OCI-LY3 (cell line): ENCODE measurements at regions not wholly inside any gene's neighbourhood (a gene's known extent, or its start where the extent isn't known, plus 50 kb on each side); places are given as distances from the start of the nearest gene placed in this dataset.
A peak's percentile ranks its signal among the peaks of the same experiment; 100 is the strongest.

Source experiments
- H2AFZ ChIP-seq: fragments of 200-600, 300-600 bp; shearing (Covaris generic); 2 replicates; pipeline ENCODE4 v1.6.0; 2014; ENCODE audit warnings: antibody characterized with exemption, low read depth, low read length
- H3K27ac ChIP-seq: fragments of 200-600, 300-600 bp; sonication (generic); 2 replicates; pipeline ENCODE4 v1.5.1; 2014; ENCODE audit warnings: mild to moderate bottlenecking, low read length, moderate library complexity, mixed read lengths
- H3K27me3 ChIP-seq: fragments of 200-600, 300-600 bp; sonication (generic); 2 replicates; pipeline ENCODE4 v1.6.1; 2014; ENCODE audit warnings: low read depth, low read length, mixed read lengths
- H3K36me3 ChIP-seq: fragments of 200-600, 300-600 bp; sonication (generic); replicated peaks from 2 replicates; pipeline ENCODE3; 2014; ENCODE audit warnings: low read depth, low read length, mixed read lengths
- H3K4me1 ChIP-seq: fragments of 300-600, 200-600 bp; sonication (generic); 2 replicates; pipeline ENCODE4 v1.6.1; 2014; ENCODE audit warnings: low read length, mixed read lengths
- H3K4me2 ChIP-seq: fragments of 200-600, 300-600 bp; sonication (generic); 2 replicates; pipeline ENCODE4 v1.6.1; 2014; ENCODE audit warnings: low read length, mixed read lengths
- H3K4me3 ChIP-seq: fragments of 300-600, 200-600 bp; sonication (generic); 2 replicates; pipeline ENCODE4 v1.5.1; 2014; ENCODE audit warnings: antibody characterized with exemption, mild to moderate bottlenecking, low read length, moderate library complexity
- H3K79me2 ChIP-seq: fragments of 300-600, 200-600 bp; shearing (Covaris generic); 2 replicates; pipeline ENCODE4 v1.6.1; 2014; ENCODE audit warnings: mild to moderate bottlenecking, low read length, mixed read lengths
- H3K9ac ChIP-seq: fragments of 300-600, 200-600 bp; shearing (Covaris generic); 2 replicates; pipeline ENCODE4 v1.6.0; 2014; ENCODE audit warnings: mild to moderate bottlenecking, low read length, moderate library complexity
- H3K9me3 ChIP-seq: fragments of 200-600, 300-600 bp; shearing (Covaris generic); 2 replicates; pipeline ENCODE4 v1.6.1; 2014; ENCODE audit warnings: low read length, mixed read lengths; ENCODE audit not compliant: insufficient read depth
- H4K20me1 ChIP-seq: fragments of 200-600, 300-600 bp; sonication (generic); 2 replicates; pipeline ENCODE4 v1.6.1; 2016; ENCODE audit warnings: low read length, mixed read lengths; ENCODE audit not compliant: insufficient read depth
- EZH2phosphoT487 ChIP-seq: fragments of 200-600 bp; shearing (Covaris generic); IDR thresholded peaks from 2 replicates; pipeline ENCODE4 v1.6.1; 2018; ENCODE audit warnings: antibody characterized with exemption, mixed run types, low read depth
- TF ChIP-seq, protein P1 (sequence below): fragments of 200-600, 300-600 bp; sonication (generic); IDR thresholded peaks from 2 replicates; pipeline ENCODE4 v1.5.1; 2014; ENCODE audit warnings: antibody characterized with exemption, low read length, low read depth

DNA sequence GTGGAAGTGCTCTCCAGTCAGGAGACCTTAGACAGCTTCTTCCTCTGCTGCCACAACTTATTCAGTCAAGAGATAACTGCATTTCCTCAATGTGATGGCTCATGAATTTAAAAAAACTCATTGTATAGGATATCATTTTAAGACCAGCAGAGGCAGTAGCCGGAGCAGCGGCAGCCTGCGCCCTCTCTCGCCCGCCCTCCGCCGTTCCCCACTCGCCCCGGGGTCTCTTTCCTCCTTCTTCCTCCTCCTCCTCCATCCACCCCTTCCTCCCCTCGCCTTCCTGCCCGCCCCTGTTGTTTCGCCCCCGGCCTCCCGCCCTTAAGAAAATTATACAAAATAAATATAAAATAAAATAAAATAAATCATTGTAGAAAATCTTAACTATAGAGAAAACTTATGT lies 687.6 kb downstream of the FLRT2 start:
- no peaks in the 10 kb centered on the region for H3K36me3 ChIP-seq
- no peak overlapping the region for H3K9ac ChIP-seq
- H3K4me2 ChIP-seq, result no peak overlapping the region
- no peaks in the 10 kb centered on the region for H3K4me1 ChIP-seq
- H2AFZ ChIP-seq, result no peak overlapping the region
- no peaks in the 10 kb centered on the region for H4K20me1 ChIP-seq
- no peak for TF ChIP-seq EZH2phosphoT487
- TF ChIP-seq, protein P1, sequence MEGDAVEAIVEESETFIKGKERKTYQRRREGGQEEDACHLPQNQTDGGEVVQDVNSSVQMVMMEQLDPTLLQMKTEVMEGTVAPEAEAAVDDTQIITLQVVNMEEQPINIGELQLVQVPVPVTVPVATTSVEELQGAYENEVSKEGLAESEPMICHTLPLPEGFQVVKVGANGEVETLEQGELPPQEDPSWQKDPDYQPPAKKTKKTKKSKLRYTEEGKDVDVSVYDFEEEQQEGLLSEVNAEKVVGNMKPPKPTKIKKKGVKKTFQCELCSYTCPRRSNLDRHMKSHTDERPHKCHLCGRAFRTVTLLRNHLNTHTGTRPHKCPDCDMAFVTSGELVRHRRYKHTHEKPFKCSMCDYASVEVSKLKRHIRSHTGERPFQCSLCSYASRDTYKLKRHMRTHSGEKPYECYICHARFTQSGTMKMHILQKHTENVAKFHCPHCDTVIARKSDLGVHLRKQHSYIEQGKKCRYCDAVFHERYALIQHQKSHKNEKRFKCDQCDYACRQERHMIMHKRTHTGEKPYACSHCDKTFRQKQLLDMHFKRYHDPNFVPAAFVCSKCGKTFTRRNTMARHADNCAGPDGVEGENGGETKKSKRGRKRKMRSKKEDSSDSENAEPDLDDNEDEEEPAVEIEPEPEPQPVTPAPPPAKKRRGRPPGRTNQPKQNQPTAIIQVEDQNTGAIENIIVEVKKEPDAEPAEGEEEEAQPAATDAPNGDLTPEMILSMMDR, result no peak
- no peaks in the 10 kb centered on the region for H3K9me3 ChIP-seq
- H3K79me2 ChIP-seq, result no peaks in the 10 kb centered on the region
- no peak overlapping the region for H3K27ac ChIP-seq
- H3K4me3 ChIP-seq, result no peak overlapping the region
- no peaks in the 10 kb centered on the region for H3K27me3 ChIP-seq

DNA sequence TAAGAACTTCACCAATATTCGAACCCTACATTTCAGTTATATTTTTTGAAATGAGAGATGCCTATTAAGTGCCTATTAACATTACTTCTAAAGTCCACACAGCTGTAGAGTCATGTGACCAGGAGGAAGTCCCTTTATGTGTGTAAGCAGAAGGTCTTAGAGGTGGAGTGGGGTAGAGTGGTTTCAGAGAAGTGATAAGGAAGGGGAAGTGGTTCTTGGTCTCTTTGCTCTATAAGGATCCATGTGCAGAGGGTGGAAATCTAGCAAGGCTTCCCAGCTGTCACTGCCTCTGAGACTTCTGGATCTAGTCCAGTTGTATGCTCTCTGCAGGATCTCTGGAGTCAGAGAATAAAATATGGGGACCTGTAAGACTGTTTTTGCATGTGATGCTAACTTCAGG lies 673.9 kb downstream of the FLRT2 start:
- H3K4me1 ChIP-seq, result peaks cover 8% of the 10 kb centered on the region

GRCh38 chr14:86196471-86196870 lies 666.5 kb downstream of the FLRT2 start:
- TF ChIP-seq, protein P1, result no peak
- no peak for TF ChIP-seq EZH2phosphoT487
- Histone ChIP-seq H3K4me1 (no peaks in the 10 kb centered on the region), H3K9me3 (no peaks in the 10 kb centered on the region)

More for the DNA sequence above, 673.9 kb downstream of the FLRT2 start:
- no peaks in the 10 kb centered on the region for H3K79me2 ChIP-seq
- 0 out of 2 replicates have a peak overlapping the region, but pooled peaks have one; percentile 64 for H2AFZ ChIP-seq
- no peaks in the 10 kb centered on the region for H4K20me1 ChIP-seq
- TF ChIP-seq, protein P1, result no peak
- no peak for TF ChIP-seq EZH2phosphoT487
- H3K4me3 ChIP-seq, result no peak overlapping the region
- H3K36me3 ChIP-seq, result no peaks in the 10 kb centered on the region
- no peak overlapping the region for H3K27ac ChIP-seq
- no peaks in the 10 kb centered on the region for H3K9me3 ChIP-seq
- no peak overlapping the region for H3K9ac ChIP-seq
- H3K4me2 ChIP-seq, result peak overlapping the region; percentile 21; the same call in 1 of the 2 replicates
- no peaks in the 10 kb centered on the region for H3K27me3 ChIP-seq

DNA sequence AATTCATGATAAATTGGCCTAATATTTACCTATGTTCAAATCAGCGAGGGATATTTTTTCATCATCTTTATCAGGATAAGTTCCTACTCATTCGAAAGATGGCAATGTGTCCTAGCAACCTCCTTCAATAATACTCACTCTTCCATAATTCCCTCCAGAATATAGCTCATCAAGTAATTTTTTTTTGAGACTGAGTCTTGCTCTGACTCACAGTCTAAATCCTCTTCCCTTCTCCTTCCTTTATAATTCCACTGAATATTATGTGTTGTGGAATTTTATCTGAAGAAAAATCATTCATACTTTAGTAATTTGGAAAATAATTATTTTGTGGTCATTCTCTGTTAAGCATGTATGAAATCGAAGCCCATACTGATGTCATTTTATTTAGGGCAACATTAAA lies 663.8 kb downstream of the FLRT2 start:
- no peaks in the 10 kb centered on the region for H3K27me3 ChIP-seq
- no peaks in the 10 kb centered on the region for H4K20me1 ChIP-seq
- no peaks in the 10 kb centered on the region for H3K9me3 ChIP-seq
- no peak overlapping the region for H3K9ac ChIP-seq
- no peaks in the 10 kb centered on the region for H3K4me1 ChIP-seq
- H3K79me2 ChIP-seq, result no peaks in the 10 kb centered on the region
- no peak overlapping the region for H3K4me2 ChIP-seq
- TF ChIP-seq, protein P1, result no peak
- TF ChIP-seq EZH2phosphoT487, result no peak
- H3K4me3 ChIP-seq, result no peak overlapping the region
- H2AFZ ChIP-seq, result no peak overlapping the region
- H3K27ac ChIP-seq, result no peak overlapping the region
- H3K36me3 ChIP-seq, result no peaks in the 10 kb centered on the region

More at GRCh38 chr14:86196471-86196870, 666.5 kb downstream of the FLRT2 start:
- Histone ChIP-seq H3K79me2 (no peaks in the 10 kb centered on the region), H3K27ac (no peak overlapping the region), H2AFZ (no peak overlapping the region), H3K27me3 (no peaks in the 10 kb centered on the region), H3K4me3 (no peak overlapping the region), H3K9ac (no peak overlapping the region), H3K4me2 (no peak overlapping the region), H3K36me3 (no peaks in the 10 kb centered on the region), H4K20me1 (no peaks in the 10 kb centered on the region)
